ENCODE measurements at regions not wholly inside any gene's neighbourhood (a gene's known extent, or its start where the extent isn't known, plus 50 kb on each side); places are given as distances from the start of the nearest gene placed in this dataset.

DNA sequence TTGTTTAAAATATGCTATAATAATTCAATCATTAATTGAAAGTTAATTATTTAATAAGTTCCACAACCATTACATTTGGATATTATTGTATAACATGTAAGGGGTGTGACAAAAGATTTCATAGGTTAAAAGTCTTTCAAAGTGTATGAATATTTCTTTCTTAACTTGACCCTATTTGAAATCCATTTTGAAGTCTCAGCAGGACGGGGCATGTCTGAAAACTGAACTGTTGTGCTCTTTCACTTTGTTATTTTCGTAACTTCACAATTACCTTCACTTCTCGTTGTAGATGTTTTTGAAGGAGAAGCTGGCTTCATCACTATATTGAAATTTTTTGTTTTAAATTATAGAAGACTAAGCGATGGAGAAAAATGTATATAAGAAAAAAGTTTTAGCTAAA, 1775.7 kb downstream of the PCDH9 start:
- Mint-ChIP-seq H3K4me3 (no peak overlapping the region), H3K4me1 (peaks cover 0 to 2% of the 10 kb centered on the region in 2 experiments; a peak in 1 of 4 replicates), H3K9me3 (no peaks in the 10 kb centered on the region; a peak in 1 of 5 replicates), H3K27ac (no peak overlapping the region), H3K27me3 (ENCODE audit: low read depth) (no peaks in the 10 kb centered on the region), H3K36me3 (ENCODE audit: insufficient read depth in 1 of 3, low read depth in 3 of 3) (peaks cover 0 to 9% (median 4%) of the 10 kb centered on the region in 3 experiments; a peak in 3 of 7 replicates)
- Histone ChIP-seq H2AFZ (ENCODE audit: low read length) (no peak overlapping the region), H4K5ac (ENCODE audit: insufficient read length, low read depth, low read length) (no peak overlapping the region), H3K23ac (ENCODE audit: insufficient read length, low read depth, low read length) (no peak overlapping the region), H2BK15ac (ENCODE audit: low read depth, low read length) (no peak overlapping the region), H4K8ac (replicated peaks; ENCODE audit: insufficient read length, low read depth, low read length) (no peak overlapping the region), H2BK5ac (ENCODE audit: insufficient read length, low read length) (no peak overlapping the region), H3K27ac (ENCODE audit: insufficient read length, low read depth, low read length) (no peak overlapping the region), H4K20me1 (ENCODE audit: control insufficient read depth, insufficient read depth, insufficient read length) (no peaks in the 10 kb centered on the region), H3K9me3 (ENCODE audit: control insufficient read depth, low read depth, low read length) (no peaks in the 10 kb centered on the region), H3T11ph (ENCODE audit: low read length) (no peak overlapping the region), H4K91ac (ENCODE audit: insufficient read length, low read depth, low read length) (no peak overlapping the region), H3K9ac (ENCODE audit: extremely low read depth, insufficient read length, low read length) (no peak overlapping the region), H3K4ac (ENCODE audit: low read depth, low read length) (no peak overlapping the region), H3K4me1 (ENCODE audit: insufficient read depth, low read length) (no peaks in the 10 kb centered on the region), H3K27me3 (ENCODE audit: insufficient read depth, low read length) (no peaks in the 10 kb centered on the region), H2AK5ac (ENCODE audit: insufficient read length, low read length) (no peak overlapping the region), H3K56ac (ENCODE audit: insufficient read length, low read depth, low read length) (no peak overlapping the region), H3K23me2 (ENCODE audit: insufficient read length, low read depth, low read length, poor library complexity, severe bottlenecking) (no peaks in the 10 kb centered on the region), H3K4me2 (ENCODE audit: insufficient read depth, insufficient read length, low read length) (no peak overlapping the region), H3K79me1 (ENCODE audit: insufficient read depth, low read depth, low read length, poor library complexity, severe bottlenecking) (no peaks in the 10 kb centered on the region), H2BK120ac (ENCODE audit: low read depth, low read length, poor library complexity, severe bottlenecking) (no peak overlapping the region), H2BK20ac (ENCODE audit: low read depth, low read length, poor library complexity, severe bottlenecking) (no peak overlapping the region), H3K18ac (ENCODE audit: insufficient read length, low read depth, low read length) (no peak overlapping the region), H2BK12ac (ENCODE audit: insufficient read length, low read depth, low read length) (no peak overlapping the region), H3K79me2 (ENCODE audit: insufficient read depth, low read length) (no peaks in the 10 kb centered on the region), H3K14ac (ENCODE audit: insufficient read depth, low read length) (no peak overlapping the region)
- 100% methylated on average over 1 of the region's 4 CpGs for WGBS (ENCODE audit: extremely low coverage, insufficient read length, low lambda C conversion rate)
- DNase-seq = no peak
- TF ChIP-seq, protein P1, sequence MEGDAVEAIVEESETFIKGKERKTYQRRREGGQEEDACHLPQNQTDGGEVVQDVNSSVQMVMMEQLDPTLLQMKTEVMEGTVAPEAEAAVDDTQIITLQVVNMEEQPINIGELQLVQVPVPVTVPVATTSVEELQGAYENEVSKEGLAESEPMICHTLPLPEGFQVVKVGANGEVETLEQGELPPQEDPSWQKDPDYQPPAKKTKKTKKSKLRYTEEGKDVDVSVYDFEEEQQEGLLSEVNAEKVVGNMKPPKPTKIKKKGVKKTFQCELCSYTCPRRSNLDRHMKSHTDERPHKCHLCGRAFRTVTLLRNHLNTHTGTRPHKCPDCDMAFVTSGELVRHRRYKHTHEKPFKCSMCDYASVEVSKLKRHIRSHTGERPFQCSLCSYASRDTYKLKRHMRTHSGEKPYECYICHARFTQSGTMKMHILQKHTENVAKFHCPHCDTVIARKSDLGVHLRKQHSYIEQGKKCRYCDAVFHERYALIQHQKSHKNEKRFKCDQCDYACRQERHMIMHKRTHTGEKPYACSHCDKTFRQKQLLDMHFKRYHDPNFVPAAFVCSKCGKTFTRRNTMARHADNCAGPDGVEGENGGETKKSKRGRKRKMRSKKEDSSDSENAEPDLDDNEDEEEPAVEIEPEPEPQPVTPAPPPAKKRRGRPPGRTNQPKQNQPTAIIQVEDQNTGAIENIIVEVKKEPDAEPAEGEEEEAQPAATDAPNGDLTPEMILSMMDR (conservative IDR thresholded peaks at IDR 0.05) = no peak
